Keratinocyte (primary cell): ENCODE measurements at regions not wholly inside any gene's neighbourhood (a gene's known extent, or its start where the extent isn't known, plus 50 kb on each side); places are given as distances from the start of the nearest gene placed in this dataset.

Experiments used
- DNase-seq: peaks from one replicate; pipeline ENCODE4 v3.0.0-alpha.2; 2011; ENCODE audit warnings: low read depth, missing footprints, low spot score
- FAIRE-seq: peaks from 2 replicates; lab custom pipeline; 2011; peaks lifted over from hg19 to GRCh38; lab: Jason Lieb, UNC
- H2AFZ ChIP-seq: 2 replicates; pipeline ENCODE4 v1.6.0; 2012; ENCODE audit warnings: low read length, control low read depth, inconsistent platforms; ENCODE audit not compliant: control insufficient read depth
- H3K27ac ChIP-seq: 2 replicates; pipeline ENCODE4 v1.5.1; 2011; ENCODE audit warnings: low read length; ENCODE audit not compliant: control insufficient read depth, insufficient read depth
- H3K27me3 ChIP-seq: 3 replicates; pipeline ENCODE4 v1.6.0; 2011; ENCODE audit warnings: low read length; ENCODE audit not compliant: control insufficient read depth, insufficient read depth; ENCODE audit errors: extremely low read depth
- H3K36me3 ChIP-seq, 2 experiments: 2 replicates in 1 of 2; 3 replicates in 1 of 2; pipeline ENCODE4 v1.5.1; 2011; ENCODE audit warnings: low read length in 2 of 2, mild to moderate bottlenecking in 1 of 2; ENCODE audit not compliant: control insufficient read depth in 2 of 2, insufficient read depth in 2 of 2; ENCODE audit errors: extremely low read depth in 1 of 2
- H3K4me1 ChIP-seq: 3 replicates; pipeline ENCODE4 v1.5.1; 2011; ENCODE audit warnings: low read length; ENCODE audit not compliant: control insufficient read depth, insufficient read depth; ENCODE audit errors: extremely low read depth
- H3K4me2 ChIP-seq: 3 replicates; pipeline ENCODE4 v1.6.0; 2011; ENCODE audit warnings: low read depth, low read length; ENCODE audit not compliant: control insufficient read depth, insufficient read depth; ENCODE audit errors: extremely low read depth
- H3K4me3 ChIP-seq, 3 experiments: fragments of 200-600 bp in 1 of 3; sonication (generic) in 1 of 3; 2 replicates in 2 of 3; 3 replicates in 1 of 3; pipeline ENCODE4 v1.5.1; 2011 to 2016; ENCODE audit warnings: low read length in 3 of 3, mild to moderate bottlenecking in 3 of 3, control low read depth in 2 of 3, inconsistent platforms in 1 of 3, low read depth in 1 of 3, mixed read lengths in 1 of 3, mixed run types in 1 of 3, moderate library complexity in 1 of 3; ENCODE audit not compliant: control insufficient read depth in 2 of 3, insufficient read depth in 2 of 3; ENCODE audit errors: extremely low read depth in 1 of 3
- H3K79me2 ChIP-seq: 2 replicates; pipeline ENCODE4 v1.6.0; 2012; ENCODE audit warnings: low read length; ENCODE audit not compliant: control insufficient read depth, insufficient read depth
- H3K9ac ChIP-seq: 3 replicates; pipeline ENCODE4 v1.6.0; 2011; ENCODE audit warnings: low read length; ENCODE audit not compliant: control insufficient read depth, insufficient read depth; ENCODE audit errors: extremely low read depth
- H3K9me1 ChIP-seq: 3 replicates; pipeline ENCODE4 v1.6.0; 2011; ENCODE audit warnings: low read length; ENCODE audit not compliant: control insufficient read depth, insufficient read depth; ENCODE audit errors: extremely low read depth
- H3K9me3 ChIP-seq: 2 replicates; pipeline ENCODE4 v1.5.1; 2012; ENCODE audit warnings: low read depth, low read length; ENCODE audit not compliant: control insufficient read depth
- H4K20me1 ChIP-seq: 3 replicates; pipeline ENCODE4 v1.6.0; 2011; ENCODE audit warnings: low read length; ENCODE audit not compliant: control insufficient read depth, insufficient read depth; ENCODE audit errors: extremely low read depth
- EZH2 ChIP-seq: IDR thresholded peaks from one replicate; pipeline ENCODE4 v1.6.1; 2012; ENCODE audit warnings: inconsistent platforms, mild to moderate bottlenecking, low read length, moderate library complexity
- dilution Hi-C: fragments of 300-500 bp; cut with MboI; formaldehyde crosslinking; loops from one replicate; pipeline ENCODE4 v1.7.0; 2020; ENCODE audit warnings: low sequenced_read_pairs; ENCODE audit not compliant: extremely low pct_ligation_motif_present
- TF ChIP-seq, protein P1 (sequence below), 3 experiments: IDR thresholded peaks in 1 of 3; conservative IDR thresholded peaks in 1 of 3; optimal IDR thresholded peaks in 1 of 3; 2 replicates in 2 of 3; 3 replicates in 1 of 3; pipeline versions ENCODE3 to v1.5.1; 2011; ENCODE audit warnings: low read length in 3 of 3, mild to moderate bottlenecking in 3 of 3, moderate library complexity in 2 of 3, control low read depth in 1 of 3, inconsistent platforms in 1 of 3; ENCODE audit not compliant: insufficient read depth in 2 of 3; ENCODE audit errors: extremely low read depth in 1 of 3

DNA sequence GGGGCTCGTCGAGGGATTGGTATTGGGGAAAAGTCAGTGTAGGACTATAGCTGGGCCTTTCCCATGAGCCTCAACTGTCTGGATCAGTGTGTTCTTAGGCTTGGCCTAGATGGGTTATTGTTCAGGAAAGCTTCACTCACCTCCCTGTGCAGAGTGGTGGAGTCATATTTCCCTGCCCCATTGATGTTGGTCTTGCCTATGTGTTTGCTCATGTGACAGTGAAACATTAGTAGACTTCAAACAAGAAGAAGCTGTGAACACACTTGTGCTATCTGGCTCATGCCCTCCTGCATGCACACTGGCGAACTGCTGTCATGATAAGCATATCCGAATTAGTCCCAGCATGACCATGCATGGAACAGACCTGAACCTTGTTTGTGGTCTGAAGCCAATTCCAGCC, 171.1 kb downstream of the DHX35 start:
- no peak for DNase-seq
- no peaks in the 10 kb centered on the region for H4K20me1 ChIP-seq
- H3K79me2 ChIP-seq: no peaks in the 10 kb centered on the region
- TF ChIP-seq, protein P1, sequence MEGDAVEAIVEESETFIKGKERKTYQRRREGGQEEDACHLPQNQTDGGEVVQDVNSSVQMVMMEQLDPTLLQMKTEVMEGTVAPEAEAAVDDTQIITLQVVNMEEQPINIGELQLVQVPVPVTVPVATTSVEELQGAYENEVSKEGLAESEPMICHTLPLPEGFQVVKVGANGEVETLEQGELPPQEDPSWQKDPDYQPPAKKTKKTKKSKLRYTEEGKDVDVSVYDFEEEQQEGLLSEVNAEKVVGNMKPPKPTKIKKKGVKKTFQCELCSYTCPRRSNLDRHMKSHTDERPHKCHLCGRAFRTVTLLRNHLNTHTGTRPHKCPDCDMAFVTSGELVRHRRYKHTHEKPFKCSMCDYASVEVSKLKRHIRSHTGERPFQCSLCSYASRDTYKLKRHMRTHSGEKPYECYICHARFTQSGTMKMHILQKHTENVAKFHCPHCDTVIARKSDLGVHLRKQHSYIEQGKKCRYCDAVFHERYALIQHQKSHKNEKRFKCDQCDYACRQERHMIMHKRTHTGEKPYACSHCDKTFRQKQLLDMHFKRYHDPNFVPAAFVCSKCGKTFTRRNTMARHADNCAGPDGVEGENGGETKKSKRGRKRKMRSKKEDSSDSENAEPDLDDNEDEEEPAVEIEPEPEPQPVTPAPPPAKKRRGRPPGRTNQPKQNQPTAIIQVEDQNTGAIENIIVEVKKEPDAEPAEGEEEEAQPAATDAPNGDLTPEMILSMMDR (optimal IDR thresholded peaks at IDR 0.05 in 1 of 3, IDR thresholded peaks at IDR 0.05 in 1 of 3, conservative IDR thresholded peaks at IDR 0.05 in 1 of 3; ENCODE audit: extremely low read depth in 1 of 3, insufficient read depth in 2 of 3, low read length in 3 of 3): no peak
- no peak for TF ChIP-seq EZH2
- no peak overlapping the region for H2AFZ ChIP-seq
- H3K27me3 ChIP-seq: no peaks in the 10 kb centered on the region
- H3K27ac ChIP-seq: no peak overlapping the region
- no peaks in the 10 kb centered on the region for H3K9me3 ChIP-seq
- dilution Hi-C loops: no loop called here
- no peak overlapping the region for H3K9ac ChIP-seq
- H3K4me2 ChIP-seq: no peak overlapping the region
- H3K4me3 ChIP-seq: no peak overlapping the region
- H3K36me3 ChIP-seq: no peaks in the 10 kb centered on the region
- no peaks in the 10 kb centered on the region for H3K4me1 ChIP-seq
- no peaks in the 10 kb centered on the region for H3K9me1 ChIP-seq
- no peak for FAIRE-seq

- Histone ChIP-seq H3K4me3 (no peak overlapping the region), H3K4me2 (no peak overlapping the region), H3K36me3 (no peaks in the 10 kb centered on the region), H3K9me3 (no peaks in the 10 kb centered on the region), H2AFZ (no peak overlapping the region), H3K27me3 (no peaks in the 10 kb centered on the region), H3K4me1 (no peaks in the 10 kb centered on the region), H4K20me1 (no peaks in the 10 kb centered on the region), H3K27ac (no peak overlapping the region), H3K9me1 (no peaks in the 10 kb centered on the region), H3K9ac (no peak overlapping the region), H3K79me2 (no peaks in the 10 kb centered on the region)
- no peak for FAIRE-seq
- DNase-seq: no peak
- TF ChIP-seq, protein P1 (optimal IDR thresholded peaks at IDR 0.05 in 1 of 3, IDR thresholded peaks at IDR 0.05 in 1 of 3, conservative IDR thresholded peaks at IDR 0.05 in 1 of 3; ENCODE audit: extremely low read depth in 1 of 3, insufficient read depth in 2 of 3, low read length in 3 of 3): no peak
- TF ChIP-seq EZH2: no peak
- dilution Hi-C loops: no loop called here
These were observed 170.4 kb downstream of the DHX35 start for GRCh38 chr20:39132511-39132910.
